ENCODE measurements at regions not wholly inside any gene's neighbourhood (a gene's known extent, or its start where the extent isn't known, plus 50 kb on each side); places are given as distances from the start of the nearest gene placed in this dataset.

- dilution Hi-C loops (cut with MboI; ENCODE audit: extremely low pct_ligation_motif_present, low sequenced_read_pairs) (no loop called here), intact Hi-C loops (cut with micrococcal nuclease) (loop anchor here (1.0 to 10.0 kb wide), 7 partner anchors 86 to 1352 kb away; partner anchors contain the start of gene DACH1)
- Histone ChIP-seq H3K27ac (ENCODE audit: insufficient read depth, low read depth, low read length) (no peak overlapping the region), H3K4me2 (ENCODE audit: insufficient read depth, low read length) (no peak overlapping the region), H3K27me3 (ENCODE audit: control insufficient read depth in 2 of 2, insufficient read depth in 2 of 2, low read length in 2 of 2) (no peaks in the 10 kb centered on the region), H3K9me1 (replicated peaks; ENCODE audit: control insufficient read depth, extremely low read depth, insufficient read depth, low read length) (no peaks in the 10 kb centered on the region), H3K9ac (replicated peaks; ENCODE audit: extremely low read depth, insufficient read depth, low read length) (no peak overlapping the region), H3K4me3 (replicated peaks in 1 of 3; ENCODE audit: insufficient read depth in 1 of 3, low read depth in 1 of 3, low read length in 3 of 3) (no peak overlapping the region), H4K20me1 (replicated peaks; ENCODE audit: control insufficient read depth, extremely low read depth, insufficient read depth, low read length) (no peaks in the 10 kb centered on the region), H3K79me2 (ENCODE audit: control insufficient read depth, insufficient read depth, low read length) (no peaks in the 10 kb centered on the region), H3K36me3 (ENCODE audit: control insufficient read depth in 2 of 2, extremely low read depth in 1 of 2, insufficient read depth in 2 of 2, low read length in 2 of 2) (no peaks in the 10 kb centered on the region), H3K9me3 (replicated peaks; ENCODE audit: control insufficient read depth, insufficient read depth, low read length) (no peaks in the 10 kb centered on the region), H2AFZ (ENCODE audit: low read depth, low read length) (no peak overlapping the region), H3K4me1 (ENCODE audit: control insufficient read depth, extremely low read depth, insufficient read depth, low read length) (no peaks in the 10 kb centered on the region)
- DNase-seq (ENCODE audit: low read depth, low spot score) (peak; percentile 57), FAIRE-seq (no peak)
- no peak for TF ChIP-seq MYC (IDR thresholded peaks at IDR 0.05; ENCODE audit: low read depth, low read length)
- no peak for TF ChIP-seq CTCF (IDR thresholded peaks at IDR 0.05; ENCODE audit: extremely low read depth in 1 of 2, insufficient read depth in 1 of 2, low read depth in 1 of 2, low read length in 2 of 2)
- TF ChIP-seq FOS (IDR thresholded peaks at IDR 0.05; ENCODE audit: borderline replicate concordance, insufficient read depth, low read length): no peak
- no peak for TF ChIP-seq GATA2 (IDR thresholded peaks at IDR 0.05; ENCODE audit: insufficient read depth, insufficient read length, low read depth, low read length)
- TF ChIP-seq MAX (IDR thresholded peaks at IDR 0.05; ENCODE audit: insufficient read depth, insufficient read length): no peak
- TF ChIP-seq POLR2A (IDR thresholded peaks at IDR 0.05; ENCODE audit: low read depth, low read length): no peak
- TF ChIP-seq EZH2 (IDR thresholded peaks at IDR 0.05; ENCODE audit: borderline replicate concordance, low read depth, low read length, severe bottlenecking): no peak
- no peak for TF ChIP-seq POLR2AphosphoS5 (IDR thresholded peaks at IDR 0.05; ENCODE audit: insufficient read depth, low read depth, low read length)
- CTCF ChIA-PET: interaction anchor here (0.8 to 2.3 kb wide), 6 partner anchors 338 to 1943 kb away, joined by 3 to 10 read pairs (median 3); no protein-coding TSS in a partner anchor
- BruUV-seq (replicated peaks): no TSS peak
- POLR2A ChIA-PET: no interaction called here
These were observed 515.0 kb upstream of the KLHL1 start for GRCh38 chr13:70623239-70623638.
